UCSD-AML1 (cell line): ENCODE measurements at regions not wholly inside any gene's neighbourhood (a gene's known extent, or its start where the extent isn't known, plus 50 kb on each side); places are given as distances from the start of the nearest gene placed in this dataset.

Source experiments
- DNase-seq: peaks from one replicate; lab custom pipeline; 2025; ENCODE audit not compliant: unreplicated experiment; lab: John Stamatoyannopoulos, UW

GRCh38 chr13:55403887-55404487, 1736.7 kb upstream of the PRR20A start:
- no peak for DNase-seq

GRCh38 chr13:55410398-55411330, 1730.1 kb upstream of the PRR20A start:
- no peak for DNase-seq

GRCh38 chr13:55418095-55418494, 1722.6 kb upstream of the PRR20A start:
- DNase-seq, result no peak

- DNase-seq, result no peak
These were observed 1707.9 kb upstream of the PRR20A start for GRCh38 chr13:55432814-55433213.

GRCh38 chr13:55437162-55437561, 1703.6 kb upstream of the PRR20A start:
- DNase-seq, result no peak

- no peak for DNase-seq
These were observed 1701.3 kb upstream of the PRR20A start for GRCh38 chr13:55439450-55439849.

- no peak for DNase-seq
These were observed 1700.1 kb upstream of the PRR20A start for GRCh38 chr13:55440465-55441085.

- no peak for DNase-seq
These were observed 1676.5 kb upstream of the PRR20A start for GRCh38 chr13:55464222-55464621.

- DNase-seq, result no peak
These were observed 1673.2 kb upstream of the PRR20A start for GRCh38 chr13:55467476-55467875.

GRCh38 chr13:55483626-55484158, 1657.0 kb upstream of the PRR20A start:
- no peak for DNase-seq

GRCh38 chr13:55493297-55493696, 1647.4 kb upstream of the PRR20A start:
- DNase-seq, result no peak

GRCh38 chr13:55497486-55497885, 1643.2 kb upstream of the PRR20A start:
- no peak for DNase-seq

- DNase-seq, result no peak
These were observed 1640.0 kb upstream of the PRR20A start for GRCh38 chr13:55500694-55501093.

GRCh38 chr13:55516610-55517009, 1624.1 kb upstream of the PRR20A start:
- peak; percentile 0 for DNase-seq

GRCh38 chr13:55517312-55517711, 1623.4 kb upstream of the PRR20A start:
- DNase-seq, result no peak

- no peak for DNase-seq
These were observed 1612.3 kb upstream of the PRR20A start for GRCh38 chr13:55528434-55528833.

- no peak for DNase-seq
These were observed 1606.4 kb upstream of the PRR20A start for GRCh38 chr13:55534306-55534705.

- no peak for DNase-seq
These were observed 1602.3 kb upstream of the PRR20A start for GRCh38 chr13:55538424-55538823.

- DNase-seq, result no peak
These were observed 1597.7 kb upstream of the PRR20A start for GRCh38 chr13:55543053-55543452.

GRCh38 chr13:55550624-55551023, 1590.1 kb upstream of the PRR20A start:
- DNase-seq, result no peak

- no peak for DNase-seq
These were observed 1587.0 kb upstream of the PRR20A start for GRCh38 chr13:55553701-55554100.

GRCh38 chr13:55554741-55555140, 1586.0 kb upstream of the PRR20A start:
- no peak for DNase-seq
